Gastroesophageal sphincter (tissue), 2 donors: ENCODE measurements at regions not wholly inside any gene's neighbourhood (a gene's known extent, or its start where the extent isn't known, plus 50 kb on each side); places are given as distances from the start of the nearest gene placed in this dataset.

Experiments used
- EP300 ChIP-seq: sonication (generic); formaldehyde crosslinking; IDR thresholded peaks from one replicate; pipeline ENCODE4 v1.6.1; 2017; ENCODE audit warnings: antibody characterized with exemption, mild to moderate bottlenecking
- POLR2AphosphoS5 ChIP-seq: sonication (generic); formaldehyde crosslinking; IDR thresholded peaks from one replicate; pipeline ENCODE4 v1.6.1; 2017; ENCODE audit warnings: antibody characterized with exemption

DNA sequence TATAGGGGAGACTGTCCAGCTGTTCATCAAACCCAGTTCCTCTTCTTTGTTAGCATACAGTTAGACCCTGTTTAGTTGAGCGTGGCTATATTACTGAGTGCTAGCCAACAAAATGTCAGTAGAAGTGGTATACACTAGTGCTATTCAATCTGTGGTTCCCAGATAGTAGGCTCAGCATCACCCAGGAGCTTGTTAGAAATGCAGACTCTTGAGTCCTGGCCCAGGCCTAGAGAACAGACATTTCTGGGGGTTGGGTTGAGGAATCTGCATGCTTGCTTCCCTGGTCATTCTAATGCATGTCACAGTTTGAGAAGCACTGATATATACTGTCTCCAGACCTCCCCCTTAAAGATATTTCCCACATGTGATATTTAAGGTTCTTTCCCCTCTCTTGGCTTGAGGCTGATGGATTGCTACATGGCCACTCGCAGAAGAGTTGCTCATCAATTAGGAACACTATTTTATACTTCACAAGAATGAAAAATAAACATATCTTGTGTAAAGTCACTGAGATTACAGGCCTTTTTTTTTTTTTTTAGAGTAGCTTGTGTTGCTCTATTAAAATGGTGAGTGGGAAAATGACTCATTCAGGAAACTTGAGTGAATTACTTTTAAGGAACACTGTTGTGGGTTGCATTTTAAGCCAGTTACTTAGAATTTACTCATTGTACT is 289.0 kb downstream of the STIM2 start:
- no peak for TF ChIP-seq POLR2AphosphoS5
- TF ChIP-seq EP300 = no peak
